ENCODE measurements at regions not wholly inside any gene's neighbourhood (a gene's known extent, or its start where the extent isn't known, plus 50 kb on each side); places are given as distances from the start of the nearest gene placed in this dataset.

DNA sequence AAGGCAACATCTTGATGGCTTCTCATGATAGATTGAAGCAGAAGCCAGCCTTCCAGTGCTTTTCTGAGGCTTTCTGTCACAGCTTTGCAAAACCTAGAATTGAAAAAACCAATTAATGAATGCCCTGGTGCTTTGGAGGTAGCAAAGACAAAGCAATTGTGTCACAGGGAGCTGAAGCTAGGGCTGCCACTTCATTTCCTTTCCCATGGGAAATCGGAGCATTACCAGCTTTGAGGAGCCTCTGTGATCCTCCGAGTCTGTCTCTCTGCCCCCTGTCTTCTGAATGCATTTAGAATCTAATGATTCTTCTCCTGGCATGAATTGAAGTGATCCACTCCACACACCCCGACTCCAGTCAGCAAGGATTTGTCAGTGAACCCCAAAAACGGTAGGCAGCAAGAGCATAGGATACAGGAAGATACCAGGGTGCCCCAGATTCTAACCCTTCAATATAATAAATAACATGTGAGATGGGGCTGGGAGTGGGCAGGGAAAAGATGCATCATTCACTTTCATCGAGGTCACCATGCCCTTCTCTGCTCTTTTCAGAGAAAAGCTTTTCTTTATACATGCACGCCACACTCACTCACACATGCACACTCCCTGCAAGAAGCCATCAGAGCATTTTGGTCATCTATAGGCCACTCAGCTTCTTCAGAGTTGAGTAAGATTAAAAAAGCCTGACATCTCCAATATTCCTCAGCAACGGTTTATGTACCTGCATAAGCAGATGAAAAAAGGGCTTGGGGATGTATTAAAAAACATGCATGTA, 247.7 kb upstream of the ZNF462 start:
- Histone ChIP-seq H3K79me2 (ENCODE audit: low read length) (no peaks in the 10 kb centered on the region), H3K27me3 (replicated peaks; ENCODE audit: insufficient read depth, low read length) (no peaks in the 10 kb centered on the region), H4K20me1 (ENCODE audit: insufficient read depth, low read length) (no peaks in the 10 kb centered on the region), H3K27ac (ENCODE audit: low read length) (no peak overlapping the region), H3K9ac (ENCODE audit: low read length) (no peak overlapping the region), H3K9me2 (replicated peaks; ENCODE audit: insufficient read depth, low read length) (no peaks in the 10 kb centered on the region), H3K4me2 (ENCODE audit: low read depth, low read length) (no peak overlapping the region), H2AFZ (ENCODE audit: low read length) (no peak overlapping the region), H3K4me3 (ENCODE audit: low read length) (no peak overlapping the region), H3F3A (ENCODE audit: insufficient read depth, low read length) (no peaks in the 10 kb centered on the region), H3K4me1 (ENCODE audit: low read length) (no peaks in the 10 kb centered on the region), H3K9me3 (replicated peaks; ENCODE audit: insufficient read depth, low read length) (no peaks in the 10 kb centered on the region), H3K36me3 (replicated peaks; ENCODE audit: insufficient read depth, low read length) (no peaks in the 10 kb centered on the region)
- no peak for TF ChIP-seq EZH2phosphoT487 (IDR thresholded peaks at IDR 0.05; ENCODE audit: low read length)
- no peak for DNase-seq

DNA sequence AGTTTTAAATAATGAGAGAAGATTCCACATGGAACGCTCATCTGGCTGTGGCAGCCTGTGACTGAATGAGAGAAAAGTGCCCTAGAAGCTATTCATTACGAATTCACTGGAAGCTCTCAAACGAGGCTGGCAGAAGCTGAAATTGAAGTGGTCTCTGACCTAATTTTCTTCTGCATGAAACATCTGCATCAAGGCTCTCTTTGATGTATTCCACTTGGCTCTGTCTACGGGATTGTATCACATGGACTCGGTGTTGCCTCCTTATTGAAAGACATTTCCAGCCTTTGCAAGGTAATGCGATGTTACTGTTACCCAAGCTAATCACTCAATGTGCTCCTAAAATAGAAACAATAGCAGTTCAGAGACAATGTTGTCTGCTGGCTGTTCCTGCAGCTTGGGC, 246.9 kb upstream of the ZNF462 start:
- TF ChIP-seq EZH2 (optimal IDR thresholded peaks at IDR 0.05; ENCODE audit: low read depth, low read length) (no peak), EZH2phosphoT487 (IDR thresholded peaks at IDR 0.05; ENCODE audit: low read length) (no peak)
- TF ChIP-seq, protein P1, sequence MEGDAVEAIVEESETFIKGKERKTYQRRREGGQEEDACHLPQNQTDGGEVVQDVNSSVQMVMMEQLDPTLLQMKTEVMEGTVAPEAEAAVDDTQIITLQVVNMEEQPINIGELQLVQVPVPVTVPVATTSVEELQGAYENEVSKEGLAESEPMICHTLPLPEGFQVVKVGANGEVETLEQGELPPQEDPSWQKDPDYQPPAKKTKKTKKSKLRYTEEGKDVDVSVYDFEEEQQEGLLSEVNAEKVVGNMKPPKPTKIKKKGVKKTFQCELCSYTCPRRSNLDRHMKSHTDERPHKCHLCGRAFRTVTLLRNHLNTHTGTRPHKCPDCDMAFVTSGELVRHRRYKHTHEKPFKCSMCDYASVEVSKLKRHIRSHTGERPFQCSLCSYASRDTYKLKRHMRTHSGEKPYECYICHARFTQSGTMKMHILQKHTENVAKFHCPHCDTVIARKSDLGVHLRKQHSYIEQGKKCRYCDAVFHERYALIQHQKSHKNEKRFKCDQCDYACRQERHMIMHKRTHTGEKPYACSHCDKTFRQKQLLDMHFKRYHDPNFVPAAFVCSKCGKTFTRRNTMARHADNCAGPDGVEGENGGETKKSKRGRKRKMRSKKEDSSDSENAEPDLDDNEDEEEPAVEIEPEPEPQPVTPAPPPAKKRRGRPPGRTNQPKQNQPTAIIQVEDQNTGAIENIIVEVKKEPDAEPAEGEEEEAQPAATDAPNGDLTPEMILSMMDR (IDR thresholded peaks at IDR 0.05; ENCODE audit: low read length): no peak
- H3K27ac ChIP-seq (ENCODE audit: low read length): no peak overlapping the region
- no peaks in the 10 kb centered on the region for H3K9me3 ChIP-seq (replicated peaks; ENCODE audit: insufficient read depth, low read length)
- no peaks in the 10 kb centered on the region for H3K9me2 ChIP-seq (replicated peaks; ENCODE audit: insufficient read depth, low read length)
- no peaks in the 10 kb centered on the region for H3F3A ChIP-seq (ENCODE audit: insufficient read depth, low read length)
- no peak overlapping the region for H3K9ac ChIP-seq (ENCODE audit: low read length)
- H3K4me2 ChIP-seq (ENCODE audit: low read depth, low read length): no peak overlapping the region
- no peak for DNase-seq
- no peaks in the 10 kb centered on the region for H3K79me2 ChIP-seq (ENCODE audit: low read length)
- no peak overlapping the region for H3K4me3 ChIP-seq (ENCODE audit: low read length)
- H3K27me3 ChIP-seq (replicated peaks; ENCODE audit: insufficient read depth, low read length): no peaks in the 10 kb centered on the region
- no peak overlapping the region for H2AFZ ChIP-seq (ENCODE audit: low read length)
- H3K36me3 ChIP-seq (replicated peaks; ENCODE audit: insufficient read depth, low read length): no peaks in the 10 kb centered on the region
- H4K20me1 ChIP-seq (ENCODE audit: insufficient read depth, low read length): no peaks in the 10 kb centered on the region
- H3K4me1 ChIP-seq (ENCODE audit: low read length): no peaks in the 10 kb centered on the region

DNA sequence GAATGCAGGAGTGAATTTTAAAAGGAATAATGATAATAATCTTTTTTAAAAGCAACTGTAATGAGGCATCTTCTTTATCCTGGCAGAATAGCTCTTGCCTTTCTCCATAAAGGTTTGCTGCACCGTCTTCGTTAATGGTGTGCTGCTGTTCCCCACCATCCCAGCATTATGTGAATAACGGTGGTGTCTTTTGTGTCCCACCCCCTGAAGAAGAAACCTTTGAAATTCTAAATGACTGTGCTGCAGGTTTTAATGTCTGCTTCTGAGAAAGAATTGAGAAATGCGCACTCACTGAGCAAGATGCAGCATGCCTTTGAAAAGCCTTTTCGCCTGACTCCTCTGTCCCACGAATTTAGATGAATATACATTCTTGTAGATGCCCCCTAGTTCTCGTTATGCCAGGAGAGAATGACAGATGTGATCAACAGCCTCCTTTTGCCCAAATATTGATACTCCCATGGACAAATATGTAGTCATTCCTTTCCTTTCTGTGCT, 246.1 kb upstream of the ZNF462 start:
- no peaks in the 10 kb centered on the region for H3K9me3 ChIP-seq (replicated peaks; ENCODE audit: insufficient read depth, low read length)
- H3K9ac ChIP-seq (ENCODE audit: low read length): no peak overlapping the region
- H2AFZ ChIP-seq (ENCODE audit: low read length): no peak overlapping the region
- no peaks in the 10 kb centered on the region for H3K27me3 ChIP-seq (replicated peaks; ENCODE audit: insufficient read depth, low read length)
- H3K4me1 ChIP-seq (ENCODE audit: low read length): no peaks in the 10 kb centered on the region
- H3K9me2 ChIP-seq (replicated peaks; ENCODE audit: insufficient read depth, low read length): no peaks in the 10 kb centered on the region
- no peak overlapping the region for H3K27ac ChIP-seq (ENCODE audit: low read length)
- no peak overlapping the region for H3K4me2 ChIP-seq (ENCODE audit: low read depth, low read length)
- DNase-seq: no peak
- H3F3A ChIP-seq (ENCODE audit: insufficient read depth, low read length): no peaks in the 10 kb centered on the region
- H3K36me3 ChIP-seq (replicated peaks; ENCODE audit: insufficient read depth, low read length): no peaks in the 10 kb centered on the region
- H3K4me3 ChIP-seq (ENCODE audit: low read length): no peak overlapping the region
- H4K20me1 ChIP-seq (ENCODE audit: insufficient read depth, low read length): no peaks in the 10 kb centered on the region
- H3K79me2 ChIP-seq (ENCODE audit: low read length): no peaks in the 10 kb centered on the region
- TF ChIP-seq EZH2 (optimal IDR thresholded peaks at IDR 0.05; ENCODE audit: low read depth, low read length) (no peak), EZH2phosphoT487 (IDR thresholded peaks at IDR 0.05; ENCODE audit: low read length) (no peak)
- TF ChIP-seq, protein P1 (IDR thresholded peaks at IDR 0.05; ENCODE audit: low read length): no peak

DNA sequence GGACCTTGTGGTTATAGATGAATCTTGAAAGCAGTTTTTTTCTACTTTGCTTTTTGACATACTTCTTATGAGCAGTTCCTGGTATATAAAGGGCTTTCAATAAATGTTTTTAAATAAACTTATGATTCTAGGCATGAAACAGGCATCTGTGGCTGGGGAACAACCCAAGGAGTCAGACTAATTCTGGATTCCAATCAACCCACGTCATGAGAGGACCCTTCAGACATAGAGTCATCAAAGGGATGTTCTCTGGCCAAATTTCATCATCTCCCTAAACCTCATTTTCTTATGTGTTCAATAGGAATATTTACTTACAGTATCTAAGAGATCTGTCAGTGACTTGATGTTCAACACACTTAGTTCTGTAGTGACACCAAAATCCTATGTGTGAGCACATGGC, 243.8 kb upstream of the ZNF462 start:
- TF ChIP-seq EZH2phosphoT487 (IDR thresholded peaks at IDR 0.05; ENCODE audit: low read length): no peak
- TF ChIP-seq, protein P1 (IDR thresholded peaks at IDR 0.05; ENCODE audit: low read length): no peak
- TF ChIP-seq EZH2 (optimal IDR thresholded peaks at IDR 0.05; ENCODE audit: low read depth, low read length): no peak
- no peaks in the 10 kb centered on the region for H3K36me3 ChIP-seq (replicated peaks; ENCODE audit: insufficient read depth, low read length)
- no peak overlapping the region for H3K27ac ChIP-seq (ENCODE audit: low read length)
- no peaks in the 10 kb centered on the region for H3K79me2 ChIP-seq (ENCODE audit: low read length)
- H3K9me2 ChIP-seq (replicated peaks; ENCODE audit: insufficient read depth, low read length): no peaks in the 10 kb centered on the region
- H4K20me1 ChIP-seq (ENCODE audit: insufficient read depth, low read length): no peaks in the 10 kb centered on the region
- H3K4me2 ChIP-seq (ENCODE audit: low read depth, low read length): no peak overlapping the region
- no peak overlapping the region for H3K4me3 ChIP-seq (ENCODE audit: low read length)
- H3K9ac ChIP-seq (ENCODE audit: low read length): no peak overlapping the region
- no peak for DNase-seq
- H2AFZ ChIP-seq (ENCODE audit: low read length): no peak overlapping the region
- H3K27me3 ChIP-seq (replicated peaks; ENCODE audit: insufficient read depth, low read length): no peaks in the 10 kb centered on the region
- H3F3A ChIP-seq (ENCODE audit: insufficient read depth, low read length): no peaks in the 10 kb centered on the region
- no peaks in the 10 kb centered on the region for H3K9me3 ChIP-seq (replicated peaks; ENCODE audit: insufficient read depth, low read length)
- no peaks in the 10 kb centered on the region for H3K4me1 ChIP-seq (ENCODE audit: low read length)

Data from MM.1S (cell line).